Ovary (tissue), 7 donors: ENCODE measurements at regions not wholly inside any gene's neighbourhood (a gene's known extent, or its start where the extent isn't known, plus 50 kb on each side); places are given as distances from the start of the nearest gene placed in this dataset.

ENCODE experiments used
- DNase-seq, 5 donors: peaks; one replicate each; pipeline ENCODE4 v3.0.0-alpha.2; 2019 to 2020
- H3K27ac ChIP-seq, 2 donors: fragments of 200-600 bp; one replicate each; pipeline versions ENCODE4 v1.5.1 to v1.8.0; 2019 to 2022
- H3K27me3 ChIP-seq: fragments of 200-600 bp; one replicate; pipeline ENCODE4 v1.8.0; 2022
- H3K36me3 ChIP-seq: fragments of 200-600 bp; sonication (generic); one replicate; pipeline ENCODE4 v1.5.1; 2019
- H3K4me1 ChIP-seq: one replicate; pipeline ENCODE4 v1.8.1; 2013; ENCODE audit warnings: mild to moderate bottlenecking, moderate library complexity; ENCODE audit not compliant: insufficient read depth
- H3K4me3 ChIP-seq: fragments of 200-600 bp; sonication (generic); one replicate; pipeline ENCODE4 v1.5.1; 2017
- H3K9me3 ChIP-seq, 2 donors: fragments of 200-600 bp in 1 of 2; sonication (generic) in 1 of 2; one replicate each; pipeline versions ENCODE4 v1.5.1 to v1.8.1; 2013 to 2019; ENCODE audit warnings: mild to moderate bottlenecking in 1 of 2, moderate library complexity in 1 of 2
- EP300 ChIP-seq: sonication (generic); formaldehyde crosslinking; IDR thresholded peaks from one replicate; pipeline ENCODE4 v1.6.1; 2017; ENCODE audit warnings: antibody characterized with exemption
- POLR2A ChIP-seq: fragments of 450-650 bp; IDR thresholded peaks from one replicate; pipeline ENCODE4 v1.6.1; 2017; ENCODE audit warnings: antibody characterized with exemption, mild to moderate bottlenecking, moderate library complexity
- WGBS, 3 donors: extraction: QIAGEN DNeasy Blood & Tissue Kit in 1 of 3; methylation state at CpG; one replicate each; pipeline versions ENCODE4 v1.1.5 to v1.1.7; 2013 to 2017; 5-methylcytosine and 5-hydroxymethylcytosine counted together
- intact Hi-C, 4 donors: fragments of 100-400 bp; cut with DNase I; formaldehyde crosslinking; loops; one replicate each; pipeline versions ENCODE4 v1.11.0 to v1.15.1; 2022 to 2023
- TF ChIP-seq, protein P1 (sequence below), 3 donors: fragments of 450-650 bp in 2 of 3; fragments of 200-600 bp in 1 of 3; IDR thresholded peaks; one replicate each; pipeline versions ENCODE4 v1.5.1 to v1.8.0; 2016 to 2022; ENCODE audit warnings: antibody characterized with exemption in 3 of 3, mild to moderate bottlenecking in 1 of 3
- donor health status: DM: no; HTN: no; CAD: no; lungs with moderate emphysema.
- donor health status: DM: no; HTN: no; CAD: no.
- donor health status: Bipolar disorder and iron deficiency.
- donor health status: DM: no; HTN: no; CAD: no.
- donor health status: DM: yes; HTN: yes; CAD: no.

DNA sequence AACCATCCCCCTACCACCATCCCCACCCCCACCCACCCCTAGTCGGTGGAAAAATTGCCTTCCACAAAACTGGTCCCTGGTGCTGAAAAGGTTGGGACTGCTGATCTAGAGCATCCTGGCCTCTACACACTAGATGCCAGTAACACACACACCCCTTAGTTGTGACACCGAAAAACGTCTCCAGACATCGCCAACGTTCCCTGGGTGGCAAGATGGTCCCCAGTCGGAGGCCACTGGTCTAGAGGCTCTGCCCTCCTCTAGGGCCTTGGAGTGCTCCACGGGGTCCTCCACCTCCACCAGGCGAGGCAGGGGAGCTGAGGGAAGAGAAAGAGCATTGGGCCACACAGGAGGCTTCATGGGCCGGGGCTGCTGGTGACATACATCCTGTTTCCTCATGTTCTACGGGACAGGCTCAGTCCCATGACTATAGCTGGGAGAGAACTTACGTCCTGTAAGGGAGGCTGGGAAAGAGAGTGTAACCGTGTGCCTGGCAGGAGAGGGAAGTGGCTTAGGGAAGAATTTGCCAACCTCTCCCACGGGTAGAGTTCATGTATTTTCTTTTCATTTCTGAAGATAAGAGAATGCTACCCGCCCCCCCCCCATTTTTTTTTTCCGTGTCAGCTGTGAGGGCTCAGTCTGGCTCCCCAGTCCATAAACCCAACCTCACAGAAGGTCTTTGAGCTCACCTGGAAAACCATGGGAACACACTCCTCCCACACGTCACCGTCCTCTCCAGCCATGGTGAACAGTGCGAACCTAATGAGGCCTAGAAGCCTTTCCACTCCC, 132.7 kb upstream of the MYCN start:
- 86 to 89% (median 89%) methylated on average over 17 to 18 of the region's 18 CpGs for WGBS, 3 donors
- TF ChIP-seq, protein P1, sequence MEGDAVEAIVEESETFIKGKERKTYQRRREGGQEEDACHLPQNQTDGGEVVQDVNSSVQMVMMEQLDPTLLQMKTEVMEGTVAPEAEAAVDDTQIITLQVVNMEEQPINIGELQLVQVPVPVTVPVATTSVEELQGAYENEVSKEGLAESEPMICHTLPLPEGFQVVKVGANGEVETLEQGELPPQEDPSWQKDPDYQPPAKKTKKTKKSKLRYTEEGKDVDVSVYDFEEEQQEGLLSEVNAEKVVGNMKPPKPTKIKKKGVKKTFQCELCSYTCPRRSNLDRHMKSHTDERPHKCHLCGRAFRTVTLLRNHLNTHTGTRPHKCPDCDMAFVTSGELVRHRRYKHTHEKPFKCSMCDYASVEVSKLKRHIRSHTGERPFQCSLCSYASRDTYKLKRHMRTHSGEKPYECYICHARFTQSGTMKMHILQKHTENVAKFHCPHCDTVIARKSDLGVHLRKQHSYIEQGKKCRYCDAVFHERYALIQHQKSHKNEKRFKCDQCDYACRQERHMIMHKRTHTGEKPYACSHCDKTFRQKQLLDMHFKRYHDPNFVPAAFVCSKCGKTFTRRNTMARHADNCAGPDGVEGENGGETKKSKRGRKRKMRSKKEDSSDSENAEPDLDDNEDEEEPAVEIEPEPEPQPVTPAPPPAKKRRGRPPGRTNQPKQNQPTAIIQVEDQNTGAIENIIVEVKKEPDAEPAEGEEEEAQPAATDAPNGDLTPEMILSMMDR (IDR thresholded peaks at IDR 0.05), result no peak
- no peak for TF ChIP-seq EP300
- no peak for TF ChIP-seq POLR2A
- intact Hi-C loops, result no loop called here
- Histone ChIP-seq H3K27me3 (no peaks in the 10 kb centered on the region), H3K27ac (no peak overlapping the region), H3K9me3 (no peaks in the 10 kb centered on the region), H3K4me3 (no peak overlapping the region), H3K36me3 (no peaks in the 10 kb centered on the region), H3K4me1 (peaks cover 20% of the 10 kb centered on the region)
- no peak for DNase-seq

DNA sequence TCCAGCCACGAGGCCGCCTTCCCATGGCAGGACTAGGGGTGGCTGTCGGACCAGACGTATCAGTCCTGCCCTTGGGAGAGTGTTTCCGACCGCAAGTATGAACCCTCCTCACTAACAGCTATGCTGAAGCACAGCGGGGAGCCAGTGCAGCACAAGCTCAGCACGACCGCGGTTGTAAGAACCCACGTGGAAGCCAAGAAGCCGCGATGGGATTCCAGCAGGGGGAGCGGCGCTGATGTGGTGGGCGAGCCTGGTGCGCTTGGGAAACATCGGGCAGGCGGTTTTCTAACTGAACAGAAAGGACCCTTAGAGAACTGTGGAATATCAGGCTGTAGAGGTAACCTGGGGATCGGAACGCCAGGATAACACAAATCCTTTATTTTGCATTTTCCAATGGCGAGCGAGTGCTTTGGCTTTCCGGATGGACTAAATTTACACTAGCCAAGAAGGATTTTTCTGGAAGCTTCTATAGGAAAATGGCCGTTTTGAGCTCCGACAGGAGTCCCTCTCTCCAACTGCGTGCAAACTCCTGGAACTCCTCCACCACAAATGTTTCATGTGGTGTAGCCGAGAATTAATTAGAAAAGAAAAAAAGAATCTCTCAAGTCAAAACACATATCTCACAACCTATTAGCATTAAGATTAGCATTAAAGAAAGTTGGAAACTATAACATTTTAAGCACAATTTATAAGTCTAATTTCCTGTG, 132.0 kb upstream of the MYCN start:
- TF ChIP-seq EP300 (no peak), POLR2A (no peak)
- TF ChIP-seq, protein P1 (IDR thresholded peaks at IDR 0.05), result no peak
- WGBS, 3 donors, result 87 to 88% (median 88%) methylated on average over 28 of the region's 28 CpGs
- intact Hi-C loops, result no loop called here
- no peak for DNase-seq
- no peaks in the 10 kb centered on the region for H3K9me3 ChIP-seq
- no peaks in the 10 kb centered on the region for H3K36me3 ChIP-seq
- no peak overlapping the region for H3K27ac ChIP-seq
- H3K4me3 ChIP-seq, result no peak overlapping the region
- peaks cover 27% of the 10 kb centered on the region for H3K4me1 ChIP-seq
- H3K27me3 ChIP-seq, result no peaks in the 10 kb centered on the region

DNA sequence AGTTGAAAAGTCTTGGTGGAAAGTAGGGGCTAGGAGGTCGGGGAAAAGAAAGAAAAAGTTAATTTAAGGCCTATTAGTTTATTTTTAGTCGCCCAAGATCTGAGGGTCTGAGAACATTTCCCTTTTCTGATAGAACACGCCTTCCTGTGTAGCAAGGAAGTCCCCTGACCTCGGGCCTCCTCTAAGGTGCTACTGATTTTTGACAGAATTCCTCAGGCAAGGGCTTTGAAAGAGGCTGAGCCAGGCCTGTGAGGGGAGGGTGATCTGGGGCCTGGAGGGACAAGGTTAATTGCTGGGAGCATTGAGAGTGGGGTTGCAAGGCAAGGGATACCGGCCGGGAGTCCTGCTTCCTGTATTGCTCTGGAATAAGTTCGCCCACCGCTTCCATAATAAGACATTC, 131.4 kb upstream of the MYCN start:
- WGBS, 3 donors, result 80 to 89% (median 81%) methylated on average over 8 of the region's 8 CpGs
- no peak overlapping the region for H3K4me3 ChIP-seq
- intact Hi-C loops, result no loop called here
- H3K36me3 ChIP-seq, result no peaks in the 10 kb centered on the region
- DNase-seq, result no peak
- H3K4me1 ChIP-seq, result peaks cover 31% of the 10 kb centered on the region
- no peak overlapping the region for H3K27ac ChIP-seq
- H3K27me3 ChIP-seq, result no peaks in the 10 kb centered on the region
- no peaks in the 10 kb centered on the region for H3K9me3 ChIP-seq
- TF ChIP-seq EP300, result no peak
- TF ChIP-seq, protein P1 (IDR thresholded peaks at IDR 0.05), result no peak
- TF ChIP-seq POLR2A, result no peak

DNA sequence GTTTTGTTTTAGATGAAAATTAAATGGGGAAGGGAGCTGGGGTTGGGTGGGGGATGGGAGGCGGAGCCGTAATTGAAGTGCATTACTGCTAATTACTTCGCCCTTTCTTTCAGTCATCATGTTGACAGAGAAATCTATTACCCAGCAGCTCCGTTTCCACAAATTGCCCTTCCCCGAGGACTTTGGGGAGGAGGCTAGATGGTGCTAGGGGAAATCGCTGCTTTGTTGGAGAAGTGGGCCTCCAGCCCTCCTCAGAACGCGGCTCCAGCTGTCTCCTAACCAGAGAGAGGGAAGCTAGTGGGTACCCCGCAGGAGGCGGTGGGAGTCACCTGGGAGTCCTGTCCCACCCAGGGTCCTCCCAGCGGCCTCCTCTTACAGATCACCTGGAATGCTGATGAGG, 130.9 kb upstream of the MYCN start:
- Histone ChIP-seq H3K4me1 (peaks cover 32% of the 10 kb centered on the region), H3K27me3 (no peaks in the 10 kb centered on the region), H3K9me3 (no peaks in the 10 kb centered on the region), H3K36me3 (no peaks in the 10 kb centered on the region), H3K27ac (peak overlapping the region in 1 of 2 donors; percentile 55), H3K4me3 (no peak overlapping the region)
- no peak for DNase-seq
- WGBS, 3 donors, result 92 to 93% (median 93%) methylated on average over 11 of the region's 11 CpGs
- TF ChIP-seq POLR2A (no peak), EP300 (no peak)
- TF ChIP-seq, protein P1 (IDR thresholded peaks at IDR 0.05), result no peak
- intact Hi-C loops, result no loop called here
